GM18873 (cell line): ENCODE measurements at regions not wholly inside any gene's neighbourhood (a gene's known extent, or its start where the extent isn't known, plus 50 kb on each side); places are given as distances from the start of the nearest gene placed in this dataset.

Experiments used
- ATAC-seq: cut with Tn5 transposase; IDR thresholded peaks from one replicate; pipeline ENCODE4 v1.9.1; 2021; ENCODE audit warnings: mild to moderate bottlenecking, moderate library complexity, moderate number of reproducible peaks; ENCODE audit not compliant: unreplicated experiment, low FRiP score

GRCh38 chr18:43702399-43702798 is 425.1 kb upstream of the SYT4 start:
- ATAC-seq, result no peak

GRCh38 chr18:43703050-43703449 is 425.8 kb upstream of the SYT4 start:
- no peak for ATAC-seq

- no peak for ATAC-seq
Observed at GRCh38 chr18:43705850-43706249, 428.6 kb upstream of the SYT4 start.

GRCh38 chr18:43710135-43710534 is 432.8 kb upstream of the SYT4 start:
- ATAC-seq, result no peak

GRCh38 chr18:43714343-43715010 is 437.2 kb upstream of the SYT4 start:
- ATAC-seq, result no peak

GRCh38 chr18:43719267-43719795 is 442.0 kb upstream of the SYT4 start:
- no peak for ATAC-seq

GRCh38 chr18:43720041-43720440 is 442.8 kb upstream of the SYT4 start:
- ATAC-seq, result no peak

- no peak for ATAC-seq
Observed at GRCh38 chr18:43735570-43735969, 458.3 kb upstream of the SYT4 start.

- no peak for ATAC-seq
Observed at GRCh38 chr18:43744960-43745745, 467.9 kb upstream of the SYT4 start.

- ATAC-seq, result no peak
Observed at GRCh38 chr18:43751203-43751602, 473.9 kb upstream of the SYT4 start.

- no peak for ATAC-seq
Observed at GRCh38 chr18:43751835-43752234, 474.5 kb upstream of the SYT4 start.

- no peak for ATAC-seq
Observed at GRCh38 chr18:43757273-43757672, 480.0 kb upstream of the SYT4 start.

- ATAC-seq, result no peak
Observed at GRCh38 chr18:43758734-43759133, 481.4 kb upstream of the SYT4 start.

GRCh38 chr18:43760010-43760409 is 482.7 kb upstream of the SYT4 start:
- no peak for ATAC-seq

GRCh38 chr18:43772907-43773306 is 495.6 kb upstream of the SYT4 start:
- no peak for ATAC-seq

GRCh38 chr18:43774497-43774896 is 497.2 kb upstream of the SYT4 start:
- no peak for ATAC-seq

- no peak for ATAC-seq
Observed at GRCh38 chr18:43775591-43775990, 498.3 kb upstream of the SYT4 start.

GRCh38 chr18:43776997-43777396 is 499.7 kb upstream of the SYT4 start:
- no peak for ATAC-seq

- no peak for ATAC-seq
Observed at GRCh38 chr18:43777636-43778304, 500.5 kb upstream of the SYT4 start.

- no peak for ATAC-seq
Observed at GRCh38 chr18:43780782-43781340, 503.6 kb upstream of the SYT4 start.

GRCh38 chr18:43785158-43785557 is 507.9 kb upstream of the SYT4 start:
- ATAC-seq, result no peak
